ENCODE measurements at regions not wholly inside any gene's neighbourhood (a gene's known extent, or its start where the extent isn't known, plus 50 kb on each side); places are given as distances from the start of the nearest gene placed in this dataset.
"Not testable (repeated sequence)": the region's sequence is repeated elsewhere in the genome, so short reads cannot be mapped to it uniquely, and the experiment has no call there.

- no peaks in the 10 kb centered on the region for H3K36me3 Mint-ChIP-seq
- no peak for DNase-seq (ENCODE audit: low spot score in 2 of 2)
- H3K4me3 Mint-ChIP-seq = no peak overlapping the region
- ATAC-seq = no peak
- no peak overlapping the region for H3K27ac Mint-ChIP-seq
- no peaks in the 10 kb centered on the region for H3K9me3 Mint-ChIP-seq
- peaks cover under 1% of the 10 kb centered on the region for H3K4me1 Mint-ChIP-seq
Measured at GRCh38 chr4:152074573-152074972, 313.8 kb upstream of the GATB start.

GRCh38 chr4:152074088-152074437, 313.3 kb upstream of the GATB start:
- ATAC-seq (no peak), DNase-seq (ENCODE audit: low spot score in 2 of 2) (no peak)
- no peak overlapping the region for H3K4me3 Mint-ChIP-seq
- H3K9me3 Mint-ChIP-seq = no peaks in the 10 kb centered on the region
- no peaks in the 10 kb centered on the region for H3K36me3 Mint-ChIP-seq
- H3K27ac Mint-ChIP-seq = no peak overlapping the region
- no peaks in the 10 kb centered on the region for H3K4me1 Mint-ChIP-seq

- ATAC-seq (no peak), DNase-seq (ENCODE audit: low spot score in 2 of 2) (no peak)
- H3K36me3 Mint-ChIP-seq = no peaks in the 10 kb centered on the region
- no peaks in the 10 kb centered on the region for H3K9me3 Mint-ChIP-seq
- H3K27ac Mint-ChIP-seq = no peak overlapping the region
- H3K4me3 Mint-ChIP-seq = no peak overlapping the region
- no peaks in the 10 kb centered on the region for H3K4me1 Mint-ChIP-seq
Measured at GRCh38 chr4:152073351-152074087, 312.7 kb upstream of the GATB start.

GRCh38 chr4:152072906-152073305, 312.1 kb upstream of the GATB start:
- no peaks in the 10 kb centered on the region for H3K36me3 Mint-ChIP-seq
- no peak overlapping the region for H3K27ac Mint-ChIP-seq
- H3K4me1 Mint-ChIP-seq = no peaks in the 10 kb centered on the region
- DNase-seq (ENCODE audit: low spot score in 2 of 2) (no peak), ATAC-seq (no peak)
- H3K4me3 Mint-ChIP-seq = no peak overlapping the region
- H3K9me3 Mint-ChIP-seq = peaks cover under 1% of the 10 kb centered on the region

- Mint-ChIP-seq H3K9me3 (peaks cover 6% of the 10 kb centered on the region), H3K4me3 (no peak overlapping the region), H3K4me1 (no peaks in the 10 kb centered on the region), H3K36me3 (no peaks in the 10 kb centered on the region), H3K27ac (peak overlapping the region; percentile 76)
- DNase-seq (ENCODE audit: low spot score in 2 of 2) = no peak
- ATAC-seq = no peak
Measured at GRCh38 chr4:152072001-152072485, 311.2 kb upstream of the GATB start.

- Mint-ChIP-seq H3K4me1 (peaks cover 5% of the 10 kb centered on the region), H3K4me3 (no peak overlapping the region), H3K36me3 (no peaks in the 10 kb centered on the region), H3K9me3 (peaks cover 6% of the 10 kb centered on the region), H3K27ac (no peak overlapping the region)
- ATAC-seq (no peak), DNase-seq (ENCODE audit: low spot score in 2 of 2) (no peak)
Measured at GRCh38 chr4:152070854-152071253, 310.0 kb upstream of the GATB start.

- no peak for ATAC-seq
- no peak for DNase-seq (ENCODE audit: low spot score in 2 of 2)
- H3K36me3 Mint-ChIP-seq = no peaks in the 10 kb centered on the region
- H3K4me1 Mint-ChIP-seq = peaks cover 23% of the 10 kb centered on the region
- H3K4me3 Mint-ChIP-seq = no peak overlapping the region
- H3K9me3 Mint-ChIP-seq = peaks cover 6% of the 10 kb centered on the region
- no peak overlapping the region for H3K27ac Mint-ChIP-seq
Measured at GRCh38 chr4:152068866-152069265, 308.1 kb upstream of the GATB start.

- Mint-ChIP-seq H3K4me3 (no peak overlapping the region), H3K27ac (no peak overlapping the region), H3K4me1 (peaks cover 32% of the 10 kb centered on the region), H3K36me3 (no peaks in the 10 kb centered on the region), H3K9me3 (peaks cover 6% of the 10 kb centered on the region)
- DNase-seq (ENCODE audit: low spot score in 2 of 2) = no peak
- peak; percentile 76 for ATAC-seq
Measured at GRCh38 chr4:152065545-152065944, 304.7 kb upstream of the GATB start.

- H3K4me1 Mint-ChIP-seq = peaks cover 32% of the 10 kb centered on the region
- no peak overlapping the region for H3K4me3 Mint-ChIP-seq
- no peaks in the 10 kb centered on the region for H3K36me3 Mint-ChIP-seq
- ATAC-seq (no peak), DNase-seq (ENCODE audit: low spot score in 2 of 2) (no peak)
- H3K9me3 Mint-ChIP-seq = peaks cover 6% of the 10 kb centered on the region
- H3K27ac Mint-ChIP-seq = no peak overlapping the region
Measured at GRCh38 chr4:152064753-152065152, 303.9 kb upstream of the GATB start.

- Mint-ChIP-seq H3K4me3 (no peak overlapping the region), H3K27ac (no peak overlapping the region)
Measured at GRCh38 chr4:152064282-152064681, 303.5 kb upstream of the GATB start.

GRCh38 chr4:152063621-152064240, 302.9 kb upstream of the GATB start:
- no peak for DNase-seq (ENCODE audit: low spot score in 2 of 2)
- H3K4me1 Mint-ChIP-seq = peaks cover 32% of the 10 kb centered on the region
- peak; percentile 90 for ATAC-seq

More at GRCh38 chr4:152064282-152064681, 303.5 kb upstream of the GATB start:
- Mint-ChIP-seq H3K36me3 (no peaks in the 10 kb centered on the region), H3K4me1 (peaks cover 32% of the 10 kb centered on the region), H3K9me3 (peaks cover 6% of the 10 kb centered on the region)
- ATAC-seq (no peak), DNase-seq (ENCODE audit: low spot score in 2 of 2) (no peak)

GRCh38 chr4:152062936-152063620, 302.3 kb upstream of the GATB start:
- Mint-ChIP-seq H3K9me3 (peaks cover 6% of the 10 kb centered on the region), H3K36me3 (no peaks in the 10 kb centered on the region), H3K27ac (no peak overlapping the region), H3K4me3 (no peak overlapping the region), H3K4me1 (peaks cover 32% of the 10 kb centered on the region)
- DNase-seq (ENCODE audit: low spot score in 2 of 2) (no peak), ATAC-seq (no peak)

More at GRCh38 chr4:152063621-152064240, 302.9 kb upstream of the GATB start:
- Mint-ChIP-seq H3K4me3 (no peak overlapping the region), H3K9me3 (peaks cover 6% of the 10 kb centered on the region), H3K27ac (no peak overlapping the region), H3K36me3 (no peaks in the 10 kb centered on the region)

GRCh38 chr4:152054731-152055130, 293.9 kb upstream of the GATB start:
- H3K9me3 Mint-ChIP-seq = peaks cover 6% of the 10 kb centered on the region
- DNase-seq (ENCODE audit: low spot score in 2 of 2) (no peak), ATAC-seq (no peak)
- H3K4me3 Mint-ChIP-seq = no peak overlapping the region
- H3K27ac Mint-ChIP-seq = no peak overlapping the region
- no peaks in the 10 kb centered on the region for H3K36me3 Mint-ChIP-seq
- peaks cover 12% of the 10 kb centered on the region for H3K4me1 Mint-ChIP-seq

GRCh38 chr4:152052451-152053057, 291.7 kb upstream of the GATB start:
- Mint-ChIP-seq H3K36me3 (no peaks in the 10 kb centered on the region), H3K4me3 (no peak overlapping the region), H3K9me3 (peaks cover 6% of the 10 kb centered on the region), H3K4me1 (peaks cover 12% of the 10 kb centered on the region), H3K27ac (no peak overlapping the region)
- DNase-seq (ENCODE audit: low spot score in 2 of 2) (no peak), ATAC-seq (no peak)

- not testable (repeated sequence) for H3K9me3 Mint-ChIP-seq; H3K4me3 Mint-ChIP-seq; H3K27ac Mint-ChIP-seq; ATAC-seq; H3K36me3 Mint-ChIP-seq; DNase-seq (ENCODE audit: low spot score in 2 of 2)
- H3K4me1 Mint-ChIP-seq = peaks cover 12% of the 10 kb centered on the region
Measured at GRCh38 chr4:152051332-152051731, 290.5 kb upstream of the GATB start.
